ENCODE measurements at regions not wholly inside any gene's neighbourhood (a gene's known extent, or its start where the extent isn't known, plus 50 kb on each side); places are given as distances from the start of the nearest gene placed in this dataset.

DNA sequence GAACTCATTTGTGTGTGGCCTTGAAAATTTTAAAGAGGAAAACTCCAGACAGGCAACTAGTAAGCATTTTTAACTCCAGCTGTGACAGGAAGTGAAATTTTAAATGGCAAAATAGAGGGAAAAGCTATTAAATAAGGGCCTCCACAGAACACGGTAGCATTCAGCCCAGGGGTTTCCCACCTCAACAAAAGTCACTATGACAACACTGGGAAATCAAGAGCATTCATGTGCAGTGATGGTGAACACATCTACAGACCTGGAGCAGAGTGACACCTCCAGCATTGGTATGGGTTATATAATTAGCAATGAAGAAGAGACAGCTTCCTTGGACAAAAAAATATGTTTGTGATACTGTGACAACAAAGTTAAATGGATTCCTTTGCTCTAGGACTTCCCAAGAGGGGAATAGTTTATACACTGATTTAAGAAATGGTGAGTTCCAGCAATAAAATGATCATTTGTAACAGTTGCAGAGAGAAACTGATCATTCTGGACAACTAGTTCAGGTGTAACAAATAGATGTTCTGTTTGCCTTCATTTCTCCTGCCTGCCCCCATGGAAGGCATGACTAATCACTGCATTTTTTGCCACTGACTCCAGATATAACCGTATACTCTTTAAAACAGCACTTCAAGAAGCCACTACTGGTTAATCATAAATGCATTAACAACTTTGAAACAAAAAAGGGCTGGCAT is 93.3 kb upstream of the SLC44A1 start:
- DNase-seq: no peak
- TF ChIP-seq, protein P1, sequence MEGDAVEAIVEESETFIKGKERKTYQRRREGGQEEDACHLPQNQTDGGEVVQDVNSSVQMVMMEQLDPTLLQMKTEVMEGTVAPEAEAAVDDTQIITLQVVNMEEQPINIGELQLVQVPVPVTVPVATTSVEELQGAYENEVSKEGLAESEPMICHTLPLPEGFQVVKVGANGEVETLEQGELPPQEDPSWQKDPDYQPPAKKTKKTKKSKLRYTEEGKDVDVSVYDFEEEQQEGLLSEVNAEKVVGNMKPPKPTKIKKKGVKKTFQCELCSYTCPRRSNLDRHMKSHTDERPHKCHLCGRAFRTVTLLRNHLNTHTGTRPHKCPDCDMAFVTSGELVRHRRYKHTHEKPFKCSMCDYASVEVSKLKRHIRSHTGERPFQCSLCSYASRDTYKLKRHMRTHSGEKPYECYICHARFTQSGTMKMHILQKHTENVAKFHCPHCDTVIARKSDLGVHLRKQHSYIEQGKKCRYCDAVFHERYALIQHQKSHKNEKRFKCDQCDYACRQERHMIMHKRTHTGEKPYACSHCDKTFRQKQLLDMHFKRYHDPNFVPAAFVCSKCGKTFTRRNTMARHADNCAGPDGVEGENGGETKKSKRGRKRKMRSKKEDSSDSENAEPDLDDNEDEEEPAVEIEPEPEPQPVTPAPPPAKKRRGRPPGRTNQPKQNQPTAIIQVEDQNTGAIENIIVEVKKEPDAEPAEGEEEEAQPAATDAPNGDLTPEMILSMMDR (IDR thresholded peaks at IDR 0.05; ENCODE audit: partially characterized antibody, unreplicated experiment): no peak
- no peak overlapping the region for H3K27ac Mint-ChIP-seq (ENCODE audit: unreplicated experiment)
- no peaks in the 10 kb centered on the region for H3K27me3 Mint-ChIP-seq (ENCODE audit: unreplicated experiment)
- H3K9me3 Mint-ChIP-seq (ENCODE audit: unreplicated experiment): peaks cover 4% of the 10 kb centered on the region
- H3K4me1 Mint-ChIP-seq (ENCODE audit: low read depth, unreplicated experiment): peaks cover 7% of the 10 kb centered on the region
- no peak overlapping the region for H3K4me3 Mint-ChIP-seq (ENCODE audit: unreplicated experiment)
- H3K36me3 Mint-ChIP-seq (ENCODE audit: unreplicated experiment): no peaks in the 10 kb centered on the region

DNA sequence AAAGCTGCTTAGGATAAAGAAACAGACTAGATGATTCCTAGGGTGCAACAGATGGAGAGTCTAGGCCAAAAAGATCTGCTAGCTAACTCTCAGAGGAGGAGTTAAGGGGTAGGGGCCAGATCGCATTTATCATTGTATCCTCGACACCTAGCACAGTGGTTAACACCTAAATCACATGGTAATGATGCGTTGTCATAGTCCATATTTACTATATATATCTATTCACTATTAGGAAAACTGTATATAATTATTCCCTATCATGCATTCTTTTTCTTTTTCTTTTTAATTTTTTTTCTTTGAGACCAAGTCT is 92.8 kb upstream of the SLC44A1 start:
- no peaks in the 10 kb centered on the region for H3K27me3 Mint-ChIP-seq (ENCODE audit: unreplicated experiment)
- no peak overlapping the region for H3K4me3 Mint-ChIP-seq (ENCODE audit: unreplicated experiment)
- H3K9me3 Mint-ChIP-seq (ENCODE audit: unreplicated experiment): peaks cover 4% of the 10 kb centered on the region
- TF ChIP-seq, protein P1 (IDR thresholded peaks at IDR 0.05; ENCODE audit: partially characterized antibody, unreplicated experiment): no peak
- peaks cover 7% of the 10 kb centered on the region for H3K4me1 Mint-ChIP-seq (ENCODE audit: low read depth, unreplicated experiment)
- DNase-seq: no peak
- no peak overlapping the region for H3K27ac Mint-ChIP-seq (ENCODE audit: unreplicated experiment)
- no peaks in the 10 kb centered on the region for H3K36me3 Mint-ChIP-seq (ENCODE audit: unreplicated experiment)

DNA sequence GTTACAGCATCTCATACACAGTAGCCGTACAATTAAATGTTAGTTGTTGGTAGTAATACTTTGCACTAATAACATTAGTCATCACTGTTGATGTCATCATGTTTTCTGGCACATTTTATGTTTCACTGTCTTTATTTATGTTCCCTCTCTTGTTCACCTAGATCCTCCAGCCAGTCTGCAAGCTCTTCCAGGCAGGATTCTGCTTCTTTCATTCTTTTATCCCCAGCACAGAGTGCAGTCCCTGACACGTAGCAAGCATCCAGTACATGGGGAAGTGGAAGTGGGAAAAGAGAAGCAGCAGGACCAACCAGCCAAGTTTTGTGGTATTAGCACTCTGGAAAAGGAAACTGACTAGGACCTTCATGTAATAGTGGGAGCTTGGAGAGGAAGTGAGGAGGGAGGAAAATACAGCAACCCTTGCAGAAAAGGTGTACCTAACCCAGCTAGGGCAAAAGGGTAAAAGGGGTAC is 89.7 kb upstream of the SLC44A1 start:
- TF ChIP-seq, protein P1 (IDR thresholded peaks at IDR 0.05; ENCODE audit: partially characterized antibody, unreplicated experiment): no peak
- H3K9me3 Mint-ChIP-seq (ENCODE audit: unreplicated experiment): no peaks in the 10 kb centered on the region
- H3K36me3 Mint-ChIP-seq (ENCODE audit: unreplicated experiment): no peaks in the 10 kb centered on the region
- DNase-seq: no peak
- no peak overlapping the region for H3K27ac Mint-ChIP-seq (ENCODE audit: unreplicated experiment)
- H3K27me3 Mint-ChIP-seq (ENCODE audit: unreplicated experiment): no peaks in the 10 kb centered on the region
- peaks cover 10% of the 10 kb centered on the region for H3K4me1 Mint-ChIP-seq (ENCODE audit: low read depth, unreplicated experiment)
- no peak overlapping the region for H3K4me3 Mint-ChIP-seq (ENCODE audit: unreplicated experiment)

DNA sequence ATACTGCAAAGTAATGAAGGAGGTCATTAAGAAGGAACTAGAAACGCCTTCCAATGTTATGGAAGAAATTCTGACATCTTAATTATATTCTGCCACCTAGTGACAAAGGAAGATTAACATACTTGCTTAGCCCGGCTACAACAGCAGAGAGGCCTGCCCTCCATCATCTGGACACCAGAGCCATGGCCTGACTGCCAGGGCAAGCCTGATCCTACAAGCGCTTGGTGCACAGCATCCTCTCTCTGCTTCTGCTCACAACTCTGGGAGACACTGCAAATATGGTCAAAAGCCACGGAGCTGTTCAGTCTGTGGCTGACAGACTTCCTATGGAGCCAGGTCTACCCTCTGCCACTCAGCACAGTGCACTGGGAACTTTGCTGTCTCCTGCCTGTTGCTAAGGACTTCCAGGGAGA is 87.3 kb upstream of the SLC44A1 start:
- TF ChIP-seq, protein P1 (IDR thresholded peaks at IDR 0.05; ENCODE audit: partially characterized antibody, unreplicated experiment): peak; percentile 38
- Mint-ChIP-seq H3K4me3 (ENCODE audit: unreplicated experiment) (no peak overlapping the region), H3K9me3 (ENCODE audit: unreplicated experiment) (no peaks in the 10 kb centered on the region), H3K4me1 (ENCODE audit: low read depth, unreplicated experiment) (peaks cover 10% of the 10 kb centered on the region), H3K36me3 (ENCODE audit: unreplicated experiment) (no peaks in the 10 kb centered on the region), H3K27ac (ENCODE audit: unreplicated experiment) (no peak overlapping the region), H3K27me3 (ENCODE audit: unreplicated experiment) (no peaks in the 10 kb centered on the region)
- DNase-seq: peak; percentile 33

DNA sequence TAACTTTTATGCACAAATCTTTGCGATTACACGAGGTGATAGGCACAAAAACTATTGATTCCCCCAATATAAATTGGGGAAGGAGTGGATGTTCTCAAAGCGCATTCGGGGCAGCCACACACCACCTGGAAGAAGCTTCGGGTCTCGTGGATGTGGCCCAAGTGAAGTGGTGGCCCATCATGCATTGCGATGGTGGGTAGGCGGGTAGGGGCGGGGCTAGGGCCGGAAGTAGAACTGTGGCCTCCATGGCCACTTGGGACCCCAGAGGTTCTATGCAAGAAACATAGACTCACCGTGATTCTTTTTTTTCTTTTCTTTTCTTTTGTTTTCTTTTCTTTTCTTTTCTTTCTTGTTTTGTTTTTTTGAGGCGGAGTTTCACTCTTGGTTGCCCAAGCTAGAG is 86.4 kb upstream of the SLC44A1 start:
- Mint-ChIP-seq H3K27me3 (ENCODE audit: unreplicated experiment) (no peaks in the 10 kb centered on the region), H3K4me3 (ENCODE audit: unreplicated experiment) (no peak overlapping the region), H3K4me1 (ENCODE audit: low read depth, unreplicated experiment) (peaks cover 6% of the 10 kb centered on the region), H3K27ac (ENCODE audit: unreplicated experiment) (no peak overlapping the region), H3K36me3 (ENCODE audit: unreplicated experiment) (no peaks in the 10 kb centered on the region), H3K9me3 (ENCODE audit: unreplicated experiment) (no peaks in the 10 kb centered on the region)
- no peak for DNase-seq
- TF ChIP-seq, protein P1 (IDR thresholded peaks at IDR 0.05; ENCODE audit: partially characterized antibody, unreplicated experiment): no peak

Measured in glutamatergic neuron (in vitro differentiated cells).